Esophagus muscularis mucosa (tissue), 4 donors: ENCODE measurements at regions not wholly inside any gene's neighbourhood (a gene's known extent, or its start where the extent isn't known, plus 50 kb on each side); places are given as distances from the start of the nearest gene placed in this dataset.
A peak's percentile ranks its signal among the peaks of the same experiment; 100 is the strongest.

Source experiments
- DNase-seq: peaks from one replicate; pipeline ENCODE4 v3.0.0-alpha.2; 2017; ENCODE audit errors: extremely low spot score
- H3K27ac ChIP-seq, 4 donors: fragments of 200-600 bp; sonication (generic); replicated peaks in 1 of 4; 1 replicate in 3 of 4; 2 replicates in 1 of 4; pipeline ENCODE4 v1.5.1; 2016 to 2019; ENCODE audit warnings: mild to moderate bottlenecking in 1 of 4
- H3K27me3 ChIP-seq, 4 donors: fragments of 200-600 bp; sonication (generic); one replicate each; pipeline versions ENCODE4 v1.5.1 to v1.6.0; 2016 to 2019
- H3K36me3 ChIP-seq, 4 donors: fragments of 200-600 bp; sonication (generic); one replicate each; pipeline ENCODE4 v1.5.1; 2016 to 2019
- H3K4me1 ChIP-seq, 4 donors: fragments of 200-600 bp; sonication (generic); one replicate each; pipeline ENCODE4 v1.5.1; 2016 to 2019
- H3K4me3 ChIP-seq, 4 donors: fragments of 200-600 bp; sonication (generic); 1 replicate in 2 of 4; 2 replicates in 2 of 4; pipeline ENCODE4 v1.5.1; 2016 to 2019; ENCODE audit warnings: mild to moderate bottlenecking in 4 of 4, moderate library complexity in 1 of 4
- H3K9me3 ChIP-seq, 4 donors: fragments of 200-600 bp; sonication (generic); 1 replicate in 3 of 4; 2 replicates in 1 of 4; pipeline ENCODE4 v1.5.1; 2016 to 2019
- CTCF ChIP-seq, 3 experiments: fragments of 200-600 bp in 2 of 3; fragments of 450-650 bp in 1 of 3; sonication (generic) in 2 of 3; IDR thresholded peaks; one replicate each; pipeline ENCODE4 v1.5.1; 2017 to 2019; ENCODE audit warnings: antibody characterized with exemption in 3 of 3, mild to moderate bottlenecking in 2 of 3, moderate library complexity in 1 of 3
- EP300 ChIP-seq: sonication (generic); formaldehyde crosslinking; IDR thresholded peaks from one replicate; pipeline ENCODE4 v1.6.1; 2017; ENCODE audit warnings: antibody characterized with exemption
- POLR2A ChIP-seq: fragments of 450-650 bp; IDR thresholded peaks from one replicate; pipeline ENCODE4 v1.6.1; 2017; ENCODE audit warnings: antibody characterized with exemption, moderate library complexity, mild to moderate bottlenecking, low read depth
- POLR2AphosphoS5 ChIP-seq, 2 donors: sonication (generic); formaldehyde crosslinking; IDR thresholded peaks; one replicate each; pipeline ENCODE4 v1.6.1; 2017; ENCODE audit warnings: antibody characterized with exemption in 2 of 2
- WGBS: methylation state at CpG from one replicate; pipeline ENCODE4 v1.1.5; 2018; 5-methylcytosine and 5-hydroxymethylcytosine counted together
- intact Hi-C: fragments of 100-400 bp; cut with DNase I; formaldehyde crosslinking; loops from one replicate; pipeline ENCODE4 v1.15.1; 2023

DNA sequence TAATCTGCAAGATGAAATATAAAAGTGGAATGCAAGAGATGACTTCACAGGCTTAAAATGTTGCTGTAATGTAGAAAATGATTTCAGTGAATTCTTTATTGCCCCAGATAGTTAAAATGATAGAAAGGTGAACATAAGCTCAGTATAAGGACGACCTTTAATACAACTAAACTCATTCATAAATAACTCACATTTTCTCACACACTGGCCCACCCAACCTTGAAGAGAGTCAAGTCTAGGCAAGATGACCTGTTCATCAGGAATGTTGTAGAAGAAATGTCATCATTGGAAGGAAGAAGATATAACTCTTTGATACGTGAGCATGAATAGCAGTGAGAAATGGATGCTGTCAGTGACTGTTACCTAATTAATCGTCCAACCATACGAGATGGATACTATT lies 111.1 kb upstream of the SASH1 start:
- H3K27ac ChIP-seq, result no peak overlapping the region
- 79% methylated on average over 4 of the region's 4 CpGs for WGBS

DNA sequence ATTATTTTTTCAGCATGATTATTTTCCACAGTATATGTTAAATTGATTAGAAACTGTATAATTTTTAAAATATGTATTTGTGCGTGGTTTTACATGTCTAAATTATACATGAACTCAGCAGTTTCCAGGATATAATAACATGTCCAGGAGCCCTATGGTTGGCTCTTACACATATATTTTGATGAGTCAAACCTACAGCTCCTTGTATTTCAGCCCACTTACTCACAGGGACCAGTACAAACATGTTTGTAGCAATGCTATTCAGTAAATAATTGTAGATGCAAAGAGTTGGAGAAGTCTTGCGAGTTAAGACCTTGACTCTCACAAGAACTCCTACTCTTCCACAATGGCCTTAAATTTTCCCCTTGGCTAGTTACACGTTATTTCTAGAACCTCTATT lies 107.2 kb upstream of the SASH1 start:
- H3K36me3 ChIP-seq, result no peaks in the 10 kb centered on the region
- intact Hi-C loops, result no loop called here
- DNase-seq, result peak; percentile 4
- H3K4me1 ChIP-seq, result peaks cover 0 to 3% (median 0%) of the 10 kb centered on the region in 4 donors
- H3K27ac ChIP-seq, result no peak overlapping the region
- H3K4me3 ChIP-seq, result no peak overlapping the region
- no peaks in the 10 kb centered on the region for H3K9me3 ChIP-seq
- TF ChIP-seq POLR2A, result no peak
- TF ChIP-seq POLR2AphosphoS5 (IDR thresholded peaks at IDR 0.05), result no peak
- no peak for TF ChIP-seq EP300
- TF ChIP-seq CTCF (IDR thresholded peaks at IDR 0.05), result no peak
- 84% methylated on average over 3 of the region's 3 CpGs for WGBS
- H3K27me3 ChIP-seq, result no peaks in the 10 kb centered on the region

More for the DNA sequence above, 111.1 kb upstream of the SASH1 start:
- TF ChIP-seq POLR2AphosphoS5 (IDR thresholded peaks at IDR 0.05) (no peak), POLR2A (no peak), EP300 (no peak), CTCF (IDR thresholded peaks at IDR 0.05) (no peak)
- DNase-seq, result no peak
- Histone ChIP-seq H3K9me3 (no peaks in the 10 kb centered on the region), H3K27me3 (no peaks in the 10 kb centered on the region), H3K36me3 (no peaks in the 10 kb centered on the region), H3K4me1 (no peaks in the 10 kb centered on the region), H3K4me3 (no peak overlapping the region)
- intact Hi-C loops, result no loop called here

DNA sequence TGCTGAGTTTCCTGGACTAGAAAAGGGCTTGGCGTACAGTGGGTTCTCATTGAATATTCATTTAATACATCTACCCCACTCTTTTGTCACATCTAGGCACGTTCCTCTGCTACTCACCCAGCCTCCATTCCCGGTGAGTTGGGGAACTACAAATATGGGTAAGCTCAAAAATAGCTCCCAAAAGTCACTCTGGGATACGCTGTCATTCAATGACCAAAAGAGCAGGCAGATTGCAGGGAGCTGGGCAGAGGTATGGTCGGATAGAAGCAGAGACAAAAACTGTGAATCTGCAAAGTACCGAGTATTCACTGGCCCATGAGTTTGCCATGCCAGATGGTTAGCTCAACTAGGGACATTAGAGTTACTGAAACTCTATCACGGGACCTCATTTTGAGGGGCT lies 103.9 kb upstream of the SASH1 start:
- peaks cover 7 to 22% (median 11%) of the 10 kb centered on the region in 4 donors for H3K4me1 ChIP-seq
- no peak overlapping the region for H3K4me3 ChIP-seq
- H3K27me3 ChIP-seq, result no peaks in the 10 kb centered on the region
- intact Hi-C loops, result no loop called here
- WGBS, result 87% methylated on average over 7 of the region's 7 CpGs
- no peaks in the 10 kb centered on the region for H3K36me3 ChIP-seq
- no peak for TF ChIP-seq POLR2AphosphoS5 (IDR thresholded peaks at IDR 0.05)
- TF ChIP-seq EP300, result no peak
- H3K27ac ChIP-seq, result no peak overlapping the region
- DNase-seq, result peak; percentile 87
- no peaks in the 10 kb centered on the region for H3K9me3 ChIP-seq

DNA sequence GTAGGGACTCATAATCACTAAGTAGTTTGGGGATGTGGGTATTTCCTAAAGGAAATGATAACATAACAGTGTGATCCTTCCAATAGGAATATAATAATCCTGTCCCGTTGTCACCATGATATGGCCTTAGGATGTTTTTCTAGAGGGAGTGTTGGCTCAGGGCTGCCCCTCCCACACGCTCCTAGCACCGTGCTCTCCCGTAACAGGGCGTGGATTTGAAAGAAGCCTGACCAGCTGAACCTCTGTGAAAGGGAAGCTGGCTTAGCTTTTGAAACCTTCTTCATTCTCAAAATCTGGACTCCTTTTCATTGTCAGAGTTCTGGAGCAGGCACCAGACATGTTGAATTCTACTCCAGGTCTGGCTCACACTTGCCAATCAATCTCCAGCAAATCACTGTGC lies 103.4 kb upstream of the SASH1 start:
- WGBS, result 55% methylated on average over 2 of the region's 5 CpGs
- H3K27ac ChIP-seq, result no peak overlapping the region
- no peak overlapping the region for H3K4me3 ChIP-seq
- peak; percentile 75 for DNase-seq
- TF ChIP-seq EP300, result no peak
- no peak for TF ChIP-seq CTCF (IDR thresholded peaks at IDR 0.05)
- TF ChIP-seq POLR2A, result no peak
- TF ChIP-seq POLR2AphosphoS5 (IDR thresholded peaks at IDR 0.05), result no peak
- no peaks in the 10 kb centered on the region for H3K9me3 ChIP-seq
- no peaks in the 10 kb centered on the region for H3K27me3 ChIP-seq
- intact Hi-C loops, result no loop called here
- H3K4me1 ChIP-seq, result peaks cover 7 to 25% (median 12%) of the 10 kb centered on the region in 4 donors
- no peaks in the 10 kb centered on the region for H3K36me3 ChIP-seq

DNA sequence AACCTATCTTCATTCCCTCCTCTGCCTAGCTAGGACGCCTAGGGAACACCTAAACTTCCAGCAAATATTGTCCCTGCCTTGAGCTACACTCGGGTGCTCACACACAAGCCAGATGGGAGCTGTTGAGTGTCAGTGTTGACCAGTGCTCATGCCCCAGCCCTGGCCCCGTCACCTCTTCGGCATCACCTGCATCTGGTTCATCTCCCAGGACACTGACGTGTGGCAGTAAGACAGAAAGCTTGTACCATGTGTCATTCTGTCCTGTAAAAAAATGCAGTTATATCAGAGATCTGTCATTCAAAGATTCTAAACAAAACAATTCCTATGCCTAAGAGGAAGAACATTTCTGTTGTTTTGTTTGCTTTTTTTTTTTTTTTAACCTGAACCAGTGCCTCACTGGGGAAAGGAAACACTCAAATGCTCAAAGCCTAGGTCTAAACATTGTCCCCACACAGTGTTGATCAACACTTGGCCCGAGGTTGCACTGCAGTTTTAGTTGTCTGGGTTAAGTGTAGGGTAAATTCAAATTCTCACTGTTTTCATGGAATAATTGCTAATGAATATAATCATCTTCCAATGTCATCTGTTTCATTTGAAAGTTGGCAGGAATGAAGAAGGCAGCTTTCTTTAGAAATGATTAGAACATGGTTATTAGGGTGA lies 102.7 kb upstream of the SASH1 start:
- H3K4me3 ChIP-seq, result no peak overlapping the region
- H3K27ac ChIP-seq, result peak overlapping the region in 2 of 4 donors; percentile 6 to 35
- intact Hi-C loops, result no loop called here
- 65% methylated on average over 6 of the region's 6 CpGs for WGBS
- TF ChIP-seq POLR2AphosphoS5 (IDR thresholded peaks at IDR 0.05) (no peak), EP300 (no peak)
- H3K4me1 ChIP-seq, result peaks cover 7 to 30% (median 14%) of the 10 kb centered on the region in 4 donors
- no peaks in the 10 kb centered on the region for H3K9me3 ChIP-seq
- DNase-seq, result peak; percentile 77
- H3K27me3 ChIP-seq, result no peaks in the 10 kb centered on the region
- H3K36me3 ChIP-seq, result no peaks in the 10 kb centered on the region

DNA sequence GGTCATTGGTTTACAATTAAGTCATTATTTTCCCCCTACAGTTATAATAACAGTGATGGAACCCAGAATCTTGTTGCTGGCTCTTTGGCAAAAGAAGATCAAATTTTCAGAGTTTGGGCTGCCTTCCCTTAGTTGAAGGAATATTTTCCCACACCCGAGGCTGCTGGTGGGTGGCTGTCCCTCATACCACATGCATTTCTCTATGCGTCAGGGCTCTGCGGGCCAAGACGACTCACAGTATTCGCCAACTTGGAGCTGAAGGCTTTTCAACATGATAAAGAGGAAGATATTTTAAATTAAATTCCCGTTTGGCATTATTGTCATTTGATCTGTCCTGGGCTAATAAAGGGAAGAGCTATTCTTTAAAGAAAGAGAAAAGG lies 102.2 kb upstream of the SASH1 start:
- Histone ChIP-seq H3K4me3 (no peak overlapping the region), H3K36me3 (no peaks in the 10 kb centered on the region), H3K9me3 (no peaks in the 10 kb centered on the region), H3K27ac (peak overlapping the region in 2 of 4 donors; percentile 6 to 35), H3K4me1 (peaks cover 7 to 30% (median 16%) of the 10 kb centered on the region in 4 donors), H3K27me3 (no peaks in the 10 kb centered on the region)
- TF ChIP-seq CTCF (IDR thresholded peaks at IDR 0.05), result no peak
- TF ChIP-seq POLR2AphosphoS5 (IDR thresholded peaks at IDR 0.05), result no peak
- no peak for TF ChIP-seq POLR2A
- TF ChIP-seq EP300, result no peak
- intact Hi-C loops, result no loop called here
- DNase-seq, result peak; percentile 50
- WGBS, result 61% methylated on average over 6 of the region's 6 CpGs
